GM18520 (cell line): ENCODE measurements at regions not wholly inside any gene's neighbourhood (a gene's known extent, or its start where the extent isn't known, plus 50 kb on each side); places are given as distances from the start of the nearest gene placed in this dataset.
"Not testable (repeated sequence)": the region's sequence is repeated elsewhere in the genome, so short reads cannot be mapped to it uniquely, and the experiment has no call there.

ENCODE experiments used
- ATAC-seq: cut with Tn5 transposase; IDR thresholded peaks from one replicate; pipeline ENCODE4 v1.9.1; 2021; ENCODE audit not compliant: unreplicated experiment

DNA sequence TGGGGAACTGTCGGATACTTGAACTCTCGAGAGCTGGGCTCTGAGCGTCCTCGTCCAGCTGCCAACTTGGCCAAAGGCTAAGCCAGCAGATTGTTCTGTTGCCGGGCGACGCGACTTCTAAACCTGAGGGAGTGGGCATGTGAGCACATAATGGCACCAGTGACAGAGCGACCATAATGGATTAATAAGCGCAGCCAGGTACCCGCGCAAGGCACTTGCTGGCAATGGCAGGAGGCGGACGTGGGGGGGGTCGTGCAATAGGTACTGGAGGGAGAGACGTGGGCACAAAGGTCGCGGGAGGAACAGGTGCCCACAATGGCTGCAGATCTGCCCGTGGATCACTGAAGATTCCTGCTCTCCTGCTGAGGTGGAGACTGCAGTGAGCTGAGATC lies 1368.7 kb downstream of the CDH12 start:
- ATAC-seq = not testable (repeated sequence)

DNA sequence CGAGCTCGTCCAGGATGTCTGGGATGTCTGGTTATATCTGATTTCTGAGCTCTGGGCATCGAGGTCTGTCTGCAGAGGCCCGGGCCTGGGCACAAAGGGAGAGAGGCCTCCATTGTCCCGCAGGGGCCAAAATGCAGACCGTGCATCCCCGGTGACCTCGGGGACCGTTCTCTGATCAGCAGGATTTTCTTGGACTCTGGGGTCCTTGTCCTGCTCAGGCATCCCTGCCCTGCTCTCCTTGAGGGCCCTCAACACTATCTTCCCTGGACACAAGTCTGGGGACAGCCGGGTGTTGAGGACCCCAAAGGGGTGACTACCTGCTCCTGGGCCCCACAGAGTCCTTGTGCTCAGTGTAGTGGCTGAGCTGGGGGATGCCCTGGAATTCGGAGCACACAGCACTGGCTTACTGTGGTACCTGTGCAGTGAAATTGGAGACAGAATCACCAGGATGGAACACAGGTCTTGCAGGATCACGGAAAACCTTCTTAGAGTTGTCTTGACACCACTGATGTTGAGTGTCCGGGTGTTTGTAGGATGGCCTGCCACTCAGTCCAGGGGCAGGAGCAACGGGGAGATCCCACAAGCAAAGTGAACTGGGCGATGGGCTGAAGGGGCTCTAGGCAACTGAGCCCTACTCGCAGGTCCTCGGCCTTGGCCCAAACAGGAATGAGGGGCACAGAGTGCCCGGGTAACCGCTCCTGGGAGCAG lies 1369.2 kb downstream of the CDH12 start:
- not testable (repeated sequence) for ATAC-seq

DNA sequence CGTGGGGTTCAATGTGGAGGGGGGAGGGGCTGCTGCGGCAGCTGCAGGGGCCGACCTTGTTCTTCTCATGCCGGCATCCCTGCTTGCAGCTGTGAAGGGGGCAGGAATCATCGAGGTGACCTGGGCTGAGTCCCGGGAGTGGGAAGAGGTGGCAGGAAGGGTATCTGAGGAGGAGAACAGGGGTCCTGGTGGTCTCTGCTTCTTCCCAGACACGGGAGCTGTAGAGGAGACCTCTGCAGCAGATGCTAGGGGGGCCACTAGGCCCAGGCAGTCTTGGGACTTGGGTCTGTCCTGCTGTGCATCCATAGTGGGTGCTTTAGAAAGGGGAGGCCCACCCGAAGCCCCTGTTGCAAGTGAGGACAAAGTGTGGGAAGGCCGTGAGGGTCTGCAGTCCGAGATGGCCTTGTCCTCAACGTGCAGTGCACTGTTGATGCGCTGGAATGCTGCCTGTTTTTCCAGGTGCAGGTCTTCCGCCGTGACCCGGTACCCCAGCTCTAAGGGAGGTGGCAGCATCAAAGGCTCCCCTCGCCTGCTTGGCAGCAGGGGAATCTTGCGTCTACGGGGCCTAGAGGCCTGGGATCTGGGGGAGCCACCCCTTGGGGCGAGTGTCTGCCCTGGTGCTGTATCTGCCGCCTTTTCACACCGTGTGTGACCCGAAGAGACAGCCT lies 1370.0 kb downstream of the CDH12 start:
- ATAC-seq = not testable (repeated sequence)

DNA sequence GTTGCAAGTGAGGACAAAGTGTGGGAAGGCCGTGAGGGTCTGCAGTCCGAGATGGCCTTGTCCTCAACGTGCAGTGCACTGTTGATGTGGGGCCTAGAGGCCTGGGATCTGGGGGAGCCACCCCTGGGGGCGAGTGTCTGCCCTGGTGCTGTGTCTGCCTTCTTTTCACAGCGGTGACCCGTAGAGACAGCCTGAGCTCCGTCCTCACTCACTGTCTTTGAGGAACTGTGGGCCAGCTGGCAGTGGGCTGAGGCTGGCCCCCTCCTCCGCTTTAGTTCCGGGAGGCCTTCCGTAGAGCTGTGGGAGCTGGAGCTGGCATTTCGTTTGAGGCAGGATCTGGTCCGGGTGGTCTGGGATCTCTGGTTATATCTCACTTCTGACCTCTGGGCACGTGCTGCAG lies 1370.6 kb downstream of the CDH12 start:
- not testable (repeated sequence) for ATAC-seq

DNA sequence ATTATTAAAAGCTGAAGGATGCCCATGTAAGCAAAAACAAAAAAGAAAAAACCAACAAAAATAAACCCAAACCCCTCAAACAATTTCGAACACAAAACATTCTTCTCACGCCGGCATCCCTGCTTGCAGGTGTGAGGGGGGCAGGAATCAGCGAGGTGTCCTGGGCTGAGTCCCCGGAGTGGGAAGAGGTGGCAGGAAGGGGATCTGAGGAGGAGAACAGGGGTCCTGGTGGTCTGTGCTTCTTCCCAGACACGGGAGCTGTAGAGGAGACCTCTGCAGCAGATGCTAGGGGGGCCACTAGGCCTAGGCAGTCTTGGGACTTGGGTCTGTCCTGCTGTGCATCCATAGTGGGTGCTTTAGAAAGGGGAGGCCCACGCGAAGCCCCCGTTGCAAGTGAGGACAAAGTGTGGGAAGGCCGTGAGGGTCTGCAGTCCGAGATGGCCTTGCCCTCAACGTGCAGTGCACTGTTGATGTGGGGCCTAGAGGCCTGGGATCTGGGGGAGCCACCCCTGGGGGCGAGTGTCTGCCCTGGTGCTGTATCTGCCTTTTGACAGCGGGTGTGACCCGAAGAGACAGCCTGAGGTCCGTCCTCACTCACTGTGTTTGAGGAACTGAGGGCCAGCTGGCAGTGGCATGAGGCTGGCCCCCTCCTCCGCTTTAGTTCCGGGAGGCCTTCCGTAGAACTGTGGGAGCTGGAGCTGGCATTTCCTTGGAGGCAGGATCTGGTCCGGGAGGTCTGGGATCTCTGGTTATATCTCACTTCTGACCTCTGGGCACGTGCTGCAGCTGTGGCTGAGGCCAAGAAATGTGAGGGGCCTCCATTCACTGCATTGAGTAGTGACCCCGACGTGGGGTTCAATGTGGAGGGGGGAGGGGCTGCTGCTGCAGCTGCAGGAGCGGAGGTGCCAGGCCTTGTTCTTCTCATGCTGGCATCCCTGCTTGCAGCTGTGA lies 1371.5 kb downstream of the CDH12 start:
- ATAC-seq = not testable (repeated sequence)

DNA sequence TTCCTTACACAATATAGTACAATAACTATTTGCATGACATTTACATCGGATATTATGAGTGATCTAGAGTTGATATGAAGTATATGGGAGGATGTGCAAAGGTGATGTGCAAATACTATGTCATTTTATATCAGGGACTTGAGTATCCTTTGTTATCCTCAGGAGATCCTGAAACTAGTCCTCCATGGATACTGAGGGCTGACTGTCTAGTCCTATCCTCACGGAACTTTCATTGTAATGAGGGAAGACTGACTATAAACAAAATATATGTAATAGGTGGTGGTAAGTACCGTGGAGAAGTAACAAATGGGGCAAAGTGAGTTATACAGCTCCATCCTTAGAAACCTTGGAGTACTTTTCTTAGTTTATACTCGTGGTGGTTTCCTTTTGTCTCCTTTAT lies 1373.1 kb downstream of the CDH12 start:
- not testable (repeated sequence) for ATAC-seq

DNA sequence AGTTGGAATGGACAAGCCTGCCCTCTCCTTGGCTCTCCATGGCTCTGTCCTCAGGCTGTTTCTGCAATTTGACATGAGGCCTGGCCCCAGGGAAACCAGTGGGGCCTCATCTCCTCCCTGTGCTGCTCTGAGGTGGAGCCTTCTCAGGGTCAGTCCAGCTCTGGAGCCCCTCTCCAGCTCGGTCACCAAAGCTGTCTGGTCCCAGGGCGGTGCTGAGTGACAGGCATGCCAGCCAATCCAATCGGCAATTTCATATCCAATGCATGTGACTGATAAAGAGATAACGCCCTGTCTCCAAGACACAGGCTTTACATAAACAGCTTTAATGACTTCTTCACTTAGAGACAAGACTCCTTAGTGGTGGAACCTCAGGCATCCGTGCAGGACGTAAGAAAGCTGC lies 1379.2 kb downstream of the CDH12 start:
- ATAC-seq = not testable (repeated sequence)

DNA sequence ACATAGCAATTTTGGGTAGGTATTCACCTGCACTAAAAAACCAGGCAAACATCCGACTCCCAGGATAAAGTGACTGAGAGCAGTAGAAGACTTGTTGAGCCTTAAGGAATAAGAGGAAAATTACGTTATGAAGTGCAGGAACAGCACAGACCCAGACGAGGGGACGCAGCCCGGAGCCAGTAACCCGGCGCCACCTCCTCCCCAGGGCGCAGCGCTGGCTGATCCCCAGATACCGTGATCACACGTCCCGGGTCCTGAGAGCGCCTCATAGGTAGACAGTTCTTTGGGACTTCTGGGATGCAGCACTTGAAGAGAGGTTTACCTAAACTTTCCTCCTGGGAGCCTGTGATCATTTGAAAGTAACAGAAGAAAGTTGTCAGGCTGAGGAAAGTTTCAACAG lies 1379.7 kb downstream of the CDH12 start:
- not testable (repeated sequence) for ATAC-seq

DNA sequence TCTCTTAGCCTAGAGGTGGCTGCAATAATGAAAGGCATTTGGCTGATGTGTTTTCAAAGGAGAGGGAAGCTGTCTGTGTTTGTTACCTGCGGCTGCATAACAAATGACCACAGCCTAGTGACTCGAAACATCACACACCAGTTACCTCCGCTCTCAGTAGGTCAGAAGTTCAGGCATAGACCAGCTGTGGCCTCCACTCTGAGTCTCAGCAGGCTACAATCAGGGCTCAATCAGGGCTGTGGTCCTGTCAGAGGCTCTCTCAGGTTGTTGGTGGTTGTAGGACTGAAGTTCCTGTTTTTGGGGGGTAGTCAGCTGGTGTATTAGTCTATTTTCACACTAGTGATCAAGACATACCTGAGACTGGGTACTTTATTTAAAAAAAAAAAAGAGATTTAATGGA lies 1381.5 kb downstream of the CDH12 start:
- not testable (repeated sequence) for ATAC-seq

DNA sequence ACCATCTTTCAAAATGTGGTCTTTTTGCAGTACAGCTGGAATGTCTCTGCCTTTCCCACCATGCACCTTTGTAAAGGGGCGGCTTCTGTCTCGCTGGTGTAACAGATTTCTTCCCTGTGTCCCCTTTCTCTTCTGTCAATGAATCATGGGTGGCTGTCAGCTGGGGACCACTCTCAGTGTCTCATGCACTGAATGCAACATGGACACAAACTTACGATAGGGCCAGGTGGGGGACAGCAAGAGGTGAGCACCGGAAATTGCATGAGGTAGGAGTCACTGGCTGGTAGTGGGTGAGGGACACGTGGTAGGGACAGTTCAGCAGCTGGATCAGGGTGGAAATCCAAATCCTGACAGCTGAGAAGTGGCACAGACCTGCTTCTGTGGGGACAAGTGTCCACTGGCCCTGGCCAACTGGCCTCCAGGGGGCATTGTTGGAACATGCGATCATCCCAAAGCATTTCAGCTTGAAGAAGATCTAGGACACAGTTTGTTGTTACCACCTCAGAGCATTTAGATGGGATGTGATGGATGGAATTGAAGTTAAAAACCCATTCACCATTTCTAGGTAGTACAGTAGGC lies 1383.5 kb downstream of the CDH12 start:
- not testable (repeated sequence) for ATAC-seq

DNA sequence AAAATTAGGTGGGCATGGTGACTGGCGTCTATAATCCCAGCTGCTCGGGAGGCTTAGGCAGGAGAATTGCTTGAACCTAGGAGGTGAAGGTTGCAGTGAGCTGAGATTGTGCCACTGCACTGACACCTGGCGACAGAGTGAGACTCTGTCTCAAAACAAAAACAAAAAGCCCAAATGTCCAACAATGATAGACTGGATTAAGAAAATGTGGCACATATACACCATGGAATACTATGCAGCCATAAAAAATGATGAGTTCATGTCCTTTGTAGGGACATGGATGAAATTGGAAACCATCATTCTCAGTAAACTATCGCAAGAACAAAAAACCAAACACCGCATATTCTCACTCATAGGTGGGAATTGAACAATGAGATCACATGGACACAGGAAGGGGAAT lies 1385.6 kb downstream of the CDH12 start:
- ATAC-seq = not testable (repeated sequence)

DNA sequence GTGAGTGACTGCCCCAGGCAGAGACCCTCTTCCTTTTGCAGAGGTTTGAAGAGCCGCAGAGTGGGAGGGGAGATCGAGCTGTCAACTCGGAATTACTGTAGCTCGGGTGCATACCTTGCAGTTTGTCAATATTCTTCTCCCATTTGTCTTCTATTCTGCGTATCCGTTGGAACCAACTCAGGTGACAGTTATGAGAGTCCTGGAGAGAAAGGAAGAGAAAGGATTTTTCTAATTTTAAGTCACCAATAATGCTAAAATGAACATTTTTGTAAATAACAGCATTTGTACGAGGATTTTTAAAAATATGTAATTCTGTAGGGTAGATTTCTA lies 1393.4 kb downstream of the CDH12 start:
- ATAC-seq = not testable (repeated sequence)

DNA sequence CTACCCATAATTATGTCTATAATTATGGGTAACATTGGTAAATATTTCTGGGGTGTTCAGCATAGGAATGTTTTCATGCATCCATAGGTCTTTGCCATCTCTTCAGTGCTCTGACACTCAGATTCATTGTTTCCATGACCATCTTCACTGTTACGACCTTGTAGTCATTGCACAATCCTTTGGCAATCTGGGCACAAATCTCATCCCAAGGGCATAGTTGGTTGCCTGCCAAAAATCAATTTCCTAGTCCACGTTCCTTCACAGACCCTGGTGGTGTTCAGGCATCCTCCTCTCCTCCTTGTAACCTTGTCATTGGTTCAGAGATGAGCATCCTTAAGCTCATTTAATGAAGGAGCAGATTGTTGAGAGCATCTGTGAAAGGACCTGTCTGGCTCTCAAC lies 1400.7 kb downstream of the CDH12 start:
- no peak for ATAC-seq

DNA sequence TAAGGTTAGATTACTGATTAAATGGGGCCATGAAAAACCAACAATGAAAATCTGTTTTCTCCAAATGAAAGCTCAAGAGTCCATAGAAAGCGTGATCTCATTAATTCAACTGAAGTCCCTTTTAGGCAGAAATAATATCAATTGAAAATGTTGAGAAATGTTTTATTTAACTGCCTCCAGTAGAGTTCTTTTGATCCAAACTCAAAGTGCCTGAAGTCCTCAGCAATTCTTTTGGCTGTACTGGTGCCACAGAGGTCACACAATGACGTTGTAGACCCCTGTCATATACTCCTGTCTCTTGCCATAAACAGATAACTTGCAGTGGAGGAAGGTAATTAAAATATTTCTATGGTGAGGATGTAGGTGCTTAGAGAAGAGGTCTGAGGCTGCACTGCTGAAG lies 1420.5 kb downstream of the CDH12 start:
- ATAC-seq = no peak

DNA sequence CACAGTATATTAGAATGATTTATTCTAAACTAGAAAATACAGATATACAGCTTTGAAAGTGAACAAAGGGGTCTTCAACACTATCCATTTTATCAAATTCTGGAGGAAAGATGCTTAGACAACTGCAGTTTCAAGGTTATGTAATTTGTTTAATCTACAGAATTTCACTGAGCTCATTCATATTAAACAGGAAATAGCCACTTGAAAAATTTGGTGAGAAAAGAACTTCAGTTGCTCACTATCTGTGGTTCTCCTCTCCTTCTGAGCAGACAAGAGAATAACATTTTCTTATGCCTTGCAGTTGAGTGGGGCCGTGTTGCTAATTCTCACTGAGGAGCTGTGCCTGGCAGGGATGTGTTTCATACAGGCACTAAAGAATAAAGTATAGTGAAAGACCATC lies 1428.2 kb downstream of the CDH12 start:
- ATAC-seq = no peak

DNA sequence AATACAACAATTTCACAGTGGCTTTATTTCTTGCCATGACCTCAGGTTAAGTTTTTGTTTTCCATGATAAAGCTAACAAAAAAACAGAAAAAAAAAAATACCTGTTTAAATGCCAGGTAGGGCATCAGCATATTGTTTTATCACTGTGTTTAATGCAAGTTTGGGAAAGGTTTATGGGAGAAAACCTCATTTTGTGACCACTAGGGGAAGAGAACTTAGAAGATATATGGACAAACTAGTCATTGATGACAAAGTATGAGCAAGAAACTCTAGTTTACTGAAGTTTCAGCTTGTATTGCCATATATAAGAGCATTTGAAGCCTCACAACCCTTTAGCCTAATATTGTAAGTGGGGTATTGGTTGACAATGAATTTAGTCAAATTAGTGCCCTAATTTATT lies 1431.4 kb upstream of the CDH18 start:
- no peak for ATAC-seq

DNA sequence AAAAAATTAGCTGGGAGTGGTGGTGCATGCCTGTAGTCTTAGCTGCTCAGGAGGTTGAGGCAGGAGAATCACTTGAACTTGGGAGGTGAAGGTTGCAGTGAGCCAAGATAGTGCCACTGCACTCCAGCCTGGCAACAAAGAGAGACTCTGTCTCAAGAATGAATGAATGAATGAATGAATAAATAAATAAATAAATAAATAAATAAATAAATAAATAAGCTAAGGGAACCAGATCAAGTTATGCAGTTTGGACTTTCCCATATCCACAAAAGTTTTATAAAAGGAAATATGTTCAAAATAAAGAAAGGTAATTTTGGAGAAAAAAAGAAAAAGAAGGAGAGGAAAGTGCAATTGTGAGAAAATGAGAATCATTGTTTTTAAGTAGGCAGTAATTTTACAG lies 1414.1 kb upstream of the CDH18 start:
- not testable (repeated sequence) for ATAC-seq

DNA sequence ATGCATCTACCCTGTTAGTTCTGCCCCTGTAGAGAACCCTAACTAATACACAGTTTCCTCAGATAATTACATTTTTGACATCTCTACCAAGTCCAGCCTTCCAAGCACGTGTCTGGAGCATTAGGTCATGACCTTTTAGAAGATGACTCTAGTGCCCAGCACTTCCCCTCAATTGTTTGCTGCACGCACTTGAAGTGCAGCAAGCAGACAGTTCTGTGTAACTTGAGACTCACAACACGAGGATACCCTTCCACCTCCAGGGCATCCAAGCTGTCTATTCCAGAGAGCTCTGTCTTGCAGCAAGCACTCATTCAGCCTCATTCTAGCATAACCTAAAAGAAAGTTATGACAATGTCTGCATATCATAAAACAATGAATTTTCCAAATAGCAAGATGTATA lies 1410.5 kb upstream of the CDH18 start:
- no peak for ATAC-seq

DNA sequence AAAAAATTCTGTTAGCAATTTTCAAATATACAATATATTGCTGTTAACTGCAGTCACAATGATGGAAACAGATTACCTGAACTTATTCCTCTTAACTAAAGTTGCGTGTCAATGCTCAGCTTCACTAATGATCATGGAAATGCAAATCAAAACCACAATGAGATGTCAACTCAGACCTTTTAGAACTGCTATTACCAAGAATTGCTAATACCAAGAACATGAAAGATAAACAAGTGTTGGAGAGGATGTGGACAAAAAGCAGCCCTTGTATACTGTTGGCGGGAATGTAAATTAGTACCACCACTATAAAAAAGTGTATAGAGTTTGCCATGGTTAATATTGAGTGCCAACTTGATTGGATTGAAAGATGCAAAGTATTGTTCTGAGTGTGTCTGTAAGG lies 1409.7 kb upstream of the CDH18 start:
- ATAC-seq = peak; percentile 99

DNA sequence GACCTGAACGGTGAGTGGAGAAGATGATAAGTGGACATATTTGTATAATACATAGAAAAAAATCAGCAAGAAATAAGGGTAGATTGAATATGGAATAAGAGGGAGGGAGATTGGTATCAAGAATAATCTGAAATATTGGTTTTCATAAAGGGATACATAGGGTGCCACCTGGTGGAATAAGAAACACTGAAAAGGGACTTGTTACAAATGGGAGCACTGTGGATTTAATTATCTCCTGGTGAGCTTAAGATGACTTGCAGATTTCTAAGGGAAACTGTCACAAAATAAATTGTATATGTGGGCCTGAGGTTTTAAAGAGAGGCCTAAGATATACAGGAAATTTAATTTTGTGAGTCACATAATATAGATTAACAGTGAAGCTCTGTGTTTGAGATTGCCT lies 1403.5 kb upstream of the CDH18 start:
- ATAC-seq = no peak

DNA sequence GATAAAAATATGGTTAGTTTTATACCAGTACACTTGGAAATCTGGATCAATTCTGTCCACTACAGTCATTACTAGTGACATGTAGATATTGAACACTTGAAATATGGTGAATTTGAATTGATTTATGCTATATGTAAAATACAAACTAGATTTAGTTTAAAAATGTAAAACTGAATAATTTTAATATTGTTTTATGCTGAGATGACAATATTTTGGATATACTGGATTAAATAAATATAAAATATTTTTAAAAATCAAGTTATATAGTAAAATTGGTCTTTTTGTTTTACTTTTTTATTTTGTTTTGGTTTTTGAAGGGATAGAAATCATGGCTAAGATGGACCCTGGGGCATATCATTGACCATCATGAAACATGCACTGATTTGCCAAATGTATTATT lies 1372.8 kb upstream of the CDH18 start:
- ATAC-seq = not testable (repeated sequence)

DNA sequence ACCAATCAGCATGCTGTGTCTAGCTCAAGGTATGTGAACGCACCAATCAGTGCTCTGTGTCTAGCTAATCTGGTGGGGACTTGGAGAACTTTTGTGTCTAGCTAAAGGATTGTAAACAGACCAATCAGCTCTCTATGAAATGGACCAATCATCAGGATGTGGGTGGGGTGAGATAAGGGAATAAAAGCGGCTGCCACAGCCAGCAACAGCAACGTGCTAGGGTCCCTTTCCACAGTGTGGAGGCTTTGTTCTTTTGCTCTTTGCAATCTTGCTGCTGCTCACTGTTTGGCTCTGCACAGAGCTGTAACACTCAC lies 1353.9 kb upstream of the CDH18 start:
- ATAC-seq = peak; percentile 78
